Endothelial cell of umbilical vein (primary cell): ENCODE measurements at regions not wholly inside any gene's neighbourhood (a gene's known extent, or its start where the extent isn't known, plus 50 kb on each side); places are given as distances from the start of the nearest gene placed in this dataset.

Experiments used
- BruUV-seq: library from RNA; stranded (reverse); fragments of 400-500 nt; replicated peaks from 2 replicates; lab custom pipeline; 2021; lab: Mats Ljungman, UMichigan
- CTCF ChIA-PET: fragments of 300-600, 350-600 bp; sonication (Branson Sonifier 250); formaldehyde crosslinking; loops from one replicate; lab custom pipeline; 2021; ENCODE audit warnings: antibody characterized with exemption, inconsistent platforms; lab: Charles Lee
- POLR2A ChIA-PET: fragments of 300-600, 350-600 bp; sonication (Branson Sonifier 250); formaldehyde crosslinking; loops from one replicate; lab custom pipeline; 2021; ENCODE audit warnings: antibody characterized with exemption, inconsistent platforms; lab: Charles Lee
- DNase-seq: peaks from one replicate; pipeline ENCODE4 v3.0.0-alpha.2; 2011; ENCODE audit warnings: low read depth, low spot score
- FAIRE-seq: peaks from 2 replicates; lab custom pipeline; 2011; peaks lifted over from hg19 to GRCh38; lab: Jason Lieb, UNC
- H2AFZ ChIP-seq: 2 replicates; pipeline ENCODE4 v1.6.0; 2012; ENCODE audit warnings: low read depth, low read length, control low read depth, inconsistent platforms
- H3K27ac ChIP-seq: 2 replicates; pipeline ENCODE4 v1.5.1; 2011; ENCODE audit warnings: low read depth, mild to moderate bottlenecking, control low read depth, low read length, moderate library complexity; ENCODE audit not compliant: insufficient read depth
- H3K27me3 ChIP-seq, 2 experiments: 2 replicates each; pipeline versions ENCODE4 v1.6.0 to v1.6.1; 2011; ENCODE audit warnings: low read length in 2 of 2, mixed read lengths in 1 of 2; ENCODE audit not compliant: control insufficient read depth in 2 of 2, insufficient read depth in 2 of 2
- H3K36me3 ChIP-seq, 2 experiments: 2 replicates in 1 of 2; 3 replicates in 1 of 2; pipeline ENCODE4 v1.5.1; 2011; ENCODE audit warnings: low read length in 2 of 2, mild to moderate bottlenecking in 1 of 2, moderate library complexity in 1 of 2; ENCODE audit not compliant: control insufficient read depth in 2 of 2, insufficient read depth in 2 of 2; ENCODE audit errors: extremely low read depth in 1 of 2
- H3K4me1 ChIP-seq: 3 replicates; pipeline ENCODE4 v1.5.1; 2011; ENCODE audit warnings: mild to moderate bottlenecking, low read length; ENCODE audit not compliant: control insufficient read depth, insufficient read depth; ENCODE audit errors: extremely low read depth
- H3K4me2 ChIP-seq: 2 replicates; pipeline ENCODE4 v1.6.1; 2011; ENCODE audit warnings: low read length, control low read depth, mixed read lengths; ENCODE audit not compliant: insufficient read depth
- H3K4me3 ChIP-seq, 3 experiments: fragments of 200-600 bp in 1 of 3; sonication (generic), shearing (Covaris generic) in 1 of 3; replicated peaks in 1 of 3; 2 replicates each; pipeline ENCODE4 v1.5.1; 2011 to 2016; ENCODE audit warnings: control low read depth in 3 of 3, low read length in 3 of 3, mild to moderate bottlenecking in 2 of 3, inconsistent platforms in 1 of 3, low read depth in 1 of 3, moderate library complexity in 1 of 3; ENCODE audit not compliant: insufficient read depth in 1 of 3
- H3K79me2 ChIP-seq: 2 replicates; pipeline ENCODE4 v1.6.0; 2012; ENCODE audit warnings: low read length, inconsistent platforms; ENCODE audit not compliant: control insufficient read depth, insufficient read depth
- H3K9ac ChIP-seq: replicated peaks from 2 replicates; pipeline ENCODE3; 2011; ENCODE audit warnings: low read length, control low read depth; ENCODE audit not compliant: insufficient read depth; ENCODE audit errors: extremely low read depth
- H3K9me1 ChIP-seq: replicated peaks from 3 replicates; pipeline ENCODE4 v1.6.0; 2011; ENCODE audit warnings: mild to moderate bottlenecking, low read length; ENCODE audit not compliant: control insufficient read depth, insufficient read depth; ENCODE audit errors: extremely low read depth
- H3K9me3 ChIP-seq: replicated peaks from 2 replicates; pipeline ENCODE4 v1.5.1; 2012; ENCODE audit warnings: low read length, inconsistent platforms; ENCODE audit not compliant: control insufficient read depth, insufficient read depth
- H4K20me1 ChIP-seq: replicated peaks from 2 replicates; pipeline ENCODE3; 2011; ENCODE audit warnings: mild to moderate bottlenecking, low read length; ENCODE audit not compliant: control insufficient read depth, insufficient read depth; ENCODE audit errors: extremely low read depth
- EZH2 ChIP-seq: IDR thresholded peaks from 2 replicates; pipeline ENCODE4 v1.6.1; 2012; ENCODE audit warnings: borderline replicate concordance, low read depth, mild to moderate bottlenecking, moderate library complexity, low read length, inconsistent platforms; ENCODE audit not compliant: severe bottlenecking
- FOS ChIP-seq: IDR thresholded peaks from 2 replicates; pipeline ENCODE4 v1.6.1; 2011; ENCODE audit warnings: mild to moderate bottlenecking, low read length, moderate library complexity, borderline replicate concordance; ENCODE audit not compliant: insufficient read depth
- GATA2 ChIP-seq: IDR thresholded peaks from 2 replicates; pipeline ENCODE4 v1.7.0; 2011; ENCODE audit warnings: low read depth, mild to moderate bottlenecking, moderate library complexity, mixed read lengths, low read length; ENCODE audit not compliant: insufficient read length, insufficient read depth
- JUN ChIP-seq: IDR thresholded peaks from 2 replicates; pipeline ENCODE4 v1.6.1; 2011; ENCODE audit warnings: borderline replicate concordance, low read depth; ENCODE audit not compliant: insufficient read length, insufficient read depth
- MYC ChIP-seq: IDR thresholded peaks from one replicate; pipeline ENCODE4 v1.6.1; 2011; ENCODE audit warnings: mild to moderate bottlenecking, low read depth, low read length
- POLR2A ChIP-seq: IDR thresholded peaks from 2 replicates; pipeline ENCODE4 v1.6.1; 2012; ENCODE audit warnings: low read depth, mild to moderate bottlenecking, control low read depth, low read length
- POLR2AphosphoS5 ChIP-seq: IDR thresholded peaks from 2 replicates; pipeline ENCODE4 v1.6.1; 2012; ENCODE audit warnings: low read depth, mild to moderate bottlenecking, control low read depth, low read length, moderate library complexity; ENCODE audit not compliant: insufficient read depth
- dilution Hi-C: fragments of 300-500 bp; cut with MboI; formaldehyde crosslinking; loops from one replicate; pipeline ENCODE4 v1.15.0; 2019; ENCODE audit warnings: low sequenced_read_pairs; ENCODE audit not compliant: extremely low pct_ligation_motif_present
- intact Hi-C: fragments of 100-400 bp; cut with micrococcal nuclease; formaldehyde crosslinking; loops from one replicate; pipeline ENCODE4 v1.10.0; 2022
- TF ChIP-seq, protein P1 (sequence below), 2 donors: IDR thresholded peaks; 1 replicate in 1 of 2; 2 replicates in 1 of 2; pipeline ENCODE4 v1.5.1; 2011; ENCODE audit warnings: low read length in 2 of 2, mild to moderate bottlenecking in 2 of 2, moderate library complexity in 2 of 2, control low read depth in 1 of 2, inconsistent platforms in 1 of 2, low read depth in 1 of 2; ENCODE audit not compliant: insufficient read depth in 1 of 2; ENCODE audit errors: extremely low read depth in 1 of 2
- TF ChIP-seq, protein P2 (sequence below): IDR thresholded peaks from 2 replicates; pipeline ENCODE4 v1.6.1; 2011; ENCODE audit not compliant: insufficient read depth, insufficient read length

DNA sequence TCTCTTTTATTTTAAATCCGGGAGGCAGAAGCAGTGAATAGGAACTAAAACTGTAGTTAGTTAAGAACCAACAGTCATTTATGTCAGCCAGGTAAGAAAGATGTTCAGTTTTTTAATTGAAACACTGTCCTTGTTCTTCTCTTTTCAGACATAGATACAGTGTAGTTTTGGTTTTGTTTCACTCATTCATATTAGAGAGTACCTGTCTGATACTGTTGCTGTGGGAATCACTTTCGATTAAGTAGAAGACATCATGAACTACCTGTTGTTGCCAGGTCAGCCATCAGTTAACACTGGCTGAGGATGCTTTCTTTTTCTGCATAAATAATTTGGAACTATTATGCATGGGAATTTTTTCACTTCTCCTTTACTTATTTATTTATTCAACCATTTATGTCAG is 700.4 kb downstream of the OTOL1 start:
- Histone ChIP-seq H3K27me3 (no peaks in the 10 kb centered on the region), H3K4me2 (no peak overlapping the region), H3K27ac (no peak overlapping the region), H3K4me1 (no peaks in the 10 kb centered on the region), H2AFZ (no peak overlapping the region), H3K4me3 (no peak overlapping the region), H4K20me1 (no peaks in the 10 kb centered on the region), H3K36me3 (no peaks in the 10 kb centered on the region), H3K79me2 (no peaks in the 10 kb centered on the region), H3K9me1 (no peaks in the 10 kb centered on the region), H3K9ac (no peak overlapping the region), H3K9me3 (peaks cover 2% of the 10 kb centered on the region)
- POLR2A ChIA-PET, result no interaction called here
- TF ChIP-seq, protein P1, sequence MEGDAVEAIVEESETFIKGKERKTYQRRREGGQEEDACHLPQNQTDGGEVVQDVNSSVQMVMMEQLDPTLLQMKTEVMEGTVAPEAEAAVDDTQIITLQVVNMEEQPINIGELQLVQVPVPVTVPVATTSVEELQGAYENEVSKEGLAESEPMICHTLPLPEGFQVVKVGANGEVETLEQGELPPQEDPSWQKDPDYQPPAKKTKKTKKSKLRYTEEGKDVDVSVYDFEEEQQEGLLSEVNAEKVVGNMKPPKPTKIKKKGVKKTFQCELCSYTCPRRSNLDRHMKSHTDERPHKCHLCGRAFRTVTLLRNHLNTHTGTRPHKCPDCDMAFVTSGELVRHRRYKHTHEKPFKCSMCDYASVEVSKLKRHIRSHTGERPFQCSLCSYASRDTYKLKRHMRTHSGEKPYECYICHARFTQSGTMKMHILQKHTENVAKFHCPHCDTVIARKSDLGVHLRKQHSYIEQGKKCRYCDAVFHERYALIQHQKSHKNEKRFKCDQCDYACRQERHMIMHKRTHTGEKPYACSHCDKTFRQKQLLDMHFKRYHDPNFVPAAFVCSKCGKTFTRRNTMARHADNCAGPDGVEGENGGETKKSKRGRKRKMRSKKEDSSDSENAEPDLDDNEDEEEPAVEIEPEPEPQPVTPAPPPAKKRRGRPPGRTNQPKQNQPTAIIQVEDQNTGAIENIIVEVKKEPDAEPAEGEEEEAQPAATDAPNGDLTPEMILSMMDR (IDR thresholded peaks at IDR 0.05; ENCODE audit: extremely low read depth in 1 of 2, insufficient read depth in 1 of 2, low read depth in 1 of 2, low read length in 2 of 2), result no peak
- TF ChIP-seq JUN (no peak), MYC (no peak), FOS (no peak)
- DNase-seq (no peak), FAIRE-seq (no peak)
- CTCF ChIA-PET, result no interaction called here
- intact Hi-C loops (no loop called here), dilution Hi-C loops (no loop called here)
- BruUV-seq, result no TSS peak

DNA sequence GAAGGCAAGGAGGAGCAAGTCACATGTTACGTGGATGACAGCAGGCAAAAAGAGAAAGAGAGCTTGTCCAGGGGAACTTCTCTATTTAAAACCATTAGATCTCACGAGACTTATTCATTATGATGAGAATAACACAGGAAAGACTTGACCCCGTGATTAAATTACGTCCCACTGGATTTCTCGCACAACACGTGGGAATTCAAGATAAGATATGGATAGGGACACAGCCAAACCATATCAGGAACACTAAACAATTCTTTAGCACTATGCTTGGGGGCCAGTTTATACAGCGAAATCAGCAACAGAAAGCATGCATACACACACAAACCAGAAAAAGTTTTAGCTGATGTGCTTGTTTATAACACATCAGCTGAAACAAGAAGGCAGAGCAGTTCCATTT is 704.2 kb downstream of the OTOL1 start:
- POLR2A ChIA-PET, result no interaction called here
- TF ChIP-seq, protein P1 (IDR thresholded peaks at IDR 0.05; ENCODE audit: extremely low read depth in 1 of 2, insufficient read depth in 1 of 2, low read depth in 1 of 2, low read length in 2 of 2), result no peak
- TF ChIP-seq POLR2AphosphoS5 (no peak), GATA2 (no peak), MYC (no peak), EZH2 (no peak), JUN (no peak), FOS (no peak), POLR2A (no peak)
- TF ChIP-seq, protein P2, sequence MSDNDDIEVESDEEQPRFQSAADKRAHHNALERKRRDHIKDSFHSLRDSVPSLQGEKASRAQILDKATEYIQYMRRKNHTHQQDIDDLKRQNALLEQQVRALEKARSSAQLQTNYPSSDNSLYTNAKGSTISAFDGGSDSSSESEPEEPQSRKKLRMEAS, result no peak
- Histone ChIP-seq H3K27me3 (no peaks in the 10 kb centered on the region), H3K27ac (no peak overlapping the region), H4K20me1 (no peaks in the 10 kb centered on the region), H3K4me3 (no peak overlapping the region), H2AFZ (no peak overlapping the region), H3K9me1 (no peaks in the 10 kb centered on the region), H3K9me3 (no peaks in the 10 kb centered on the region), H3K79me2 (no peaks in the 10 kb centered on the region), H3K36me3 (no peaks in the 10 kb centered on the region), H3K4me1 (no peaks in the 10 kb centered on the region), H3K9ac (no peak overlapping the region), H3K4me2 (no peak overlapping the region)
- FAIRE-seq (no peak), DNase-seq (no peak)
- intact Hi-C loops, result no loop called here
- CTCF ChIA-PET, result no interaction called here
- no TSS peak for BruUV-seq
- dilution Hi-C loops, result no loop called here
